Progenitor cell of endocrine pancreas (in vitro differentiated cells): ENCODE measurements at regions not wholly inside any gene's neighbourhood (a gene's known extent, or its start where the extent isn't known, plus 50 kb on each side); places are given as distances from the start of the nearest gene placed in this dataset.

ENCODE experiments used
- DNase-seq: peaks from one replicate; pipeline ENCODE4 v3.0.0; 2021; ENCODE audit warnings: low spot score; ENCODE audit not compliant: unreplicated experiment
- H3K27ac Mint-ChIP-seq: 2 replicates; pipeline ENCODE4 v1.8.0; 2021; ENCODE audit warnings: mild to moderate bottlenecking, moderate library complexity, mixed read lengths
- H3K27me3 Mint-ChIP-seq: 2 replicates; pipeline ENCODE4 v1.8.0; 2021; ENCODE audit warnings: mixed read lengths
- H3K36me3 Mint-ChIP-seq: 2 replicates; pipeline ENCODE4 v1.8.0; 2022; ENCODE audit warnings: mixed read lengths; ENCODE audit not compliant: insufficient read depth
- H3K4me1 Mint-ChIP-seq: 2 replicates; pipeline ENCODE4 v1.8.0; 2021; ENCODE audit warnings: low read depth, mixed read lengths
- H3K4me3 Mint-ChIP-seq: 2 replicates; pipeline ENCODE4 v1.8.0; 2021; ENCODE audit warnings: low read depth, mild to moderate bottlenecking, moderate library complexity, mixed read lengths
- H3K9me3 Mint-ChIP-seq: 2 replicates; pipeline ENCODE4 v1.8.0; 2021; ENCODE audit warnings: low read depth, mixed read lengths
- TF ChIP-seq, protein P1 (sequence below): fragments of 200-600 bp; sonication (generic); IDR thresholded peaks from one replicate; pipeline ENCODE4 v1.5.0; 2021; ENCODE audit warnings: antibody characterized with exemption, mild to moderate bottlenecking; ENCODE audit not compliant: unreplicated experiment

GRCh38 chr10:109426987-109427386 is 496.3 kb downstream of the XPNPEP1 start:
- Mint-ChIP-seq H3K36me3 (no peaks in the 10 kb centered on the region), H3K4me1 (peaks cover 2% of the 10 kb centered on the region), H3K9me3 (no peaks in the 10 kb centered on the region), H3K27ac (no peak overlapping the region), H3K4me3 (no peak overlapping the region), H3K27me3 (no peaks in the 10 kb centered on the region)
- TF ChIP-seq, protein P1, sequence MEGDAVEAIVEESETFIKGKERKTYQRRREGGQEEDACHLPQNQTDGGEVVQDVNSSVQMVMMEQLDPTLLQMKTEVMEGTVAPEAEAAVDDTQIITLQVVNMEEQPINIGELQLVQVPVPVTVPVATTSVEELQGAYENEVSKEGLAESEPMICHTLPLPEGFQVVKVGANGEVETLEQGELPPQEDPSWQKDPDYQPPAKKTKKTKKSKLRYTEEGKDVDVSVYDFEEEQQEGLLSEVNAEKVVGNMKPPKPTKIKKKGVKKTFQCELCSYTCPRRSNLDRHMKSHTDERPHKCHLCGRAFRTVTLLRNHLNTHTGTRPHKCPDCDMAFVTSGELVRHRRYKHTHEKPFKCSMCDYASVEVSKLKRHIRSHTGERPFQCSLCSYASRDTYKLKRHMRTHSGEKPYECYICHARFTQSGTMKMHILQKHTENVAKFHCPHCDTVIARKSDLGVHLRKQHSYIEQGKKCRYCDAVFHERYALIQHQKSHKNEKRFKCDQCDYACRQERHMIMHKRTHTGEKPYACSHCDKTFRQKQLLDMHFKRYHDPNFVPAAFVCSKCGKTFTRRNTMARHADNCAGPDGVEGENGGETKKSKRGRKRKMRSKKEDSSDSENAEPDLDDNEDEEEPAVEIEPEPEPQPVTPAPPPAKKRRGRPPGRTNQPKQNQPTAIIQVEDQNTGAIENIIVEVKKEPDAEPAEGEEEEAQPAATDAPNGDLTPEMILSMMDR, result no peak
- no peak for DNase-seq

DNA sequence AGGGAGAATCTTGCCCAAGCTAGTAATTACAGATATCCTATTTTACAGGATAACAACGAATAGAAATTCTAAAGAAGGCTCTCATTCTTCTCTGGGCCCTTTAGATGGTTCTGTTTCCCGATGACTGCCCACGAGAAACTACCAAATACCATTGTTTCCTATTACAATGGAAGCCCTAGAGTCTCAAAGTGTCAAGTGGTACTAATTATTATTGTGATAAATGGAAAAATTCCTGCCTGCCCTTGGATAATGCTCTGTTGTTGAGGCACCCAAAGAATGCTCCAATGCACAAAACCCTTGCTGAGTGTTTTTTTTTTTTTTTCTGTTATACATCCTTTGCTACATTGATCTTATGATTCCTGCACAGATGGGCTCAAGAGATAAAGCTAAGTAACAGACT is 504.5 kb downstream of the XPNPEP1 start:
- no peak for DNase-seq
- H3K27ac Mint-ChIP-seq, result no peak overlapping the region
- no peaks in the 10 kb centered on the region for H3K36me3 Mint-ChIP-seq

GRCh38 chr10:109417803-109418202 is 505.5 kb downstream of the XPNPEP1 start:
- no peaks in the 10 kb centered on the region for H3K36me3 Mint-ChIP-seq
- H3K27ac Mint-ChIP-seq, result no peak overlapping the region
- DNase-seq, result no peak
- TF ChIP-seq, protein P1, result no peak
- no peaks in the 10 kb centered on the region for H3K4me1 Mint-ChIP-seq
- no peaks in the 10 kb centered on the region for H3K27me3 Mint-ChIP-seq
- H3K9me3 Mint-ChIP-seq, result no peaks in the 10 kb centered on the region
- H3K4me3 Mint-ChIP-seq, result no peak overlapping the region

More for the DNA sequence above, 504.5 kb downstream of the XPNPEP1 start:
- H3K27me3 Mint-ChIP-seq, result no peaks in the 10 kb centered on the region
- H3K4me3 Mint-ChIP-seq, result no peak overlapping the region
- no peaks in the 10 kb centered on the region for H3K9me3 Mint-ChIP-seq
- TF ChIP-seq, protein P1, result no peak
- no peaks in the 10 kb centered on the region for H3K4me1 Mint-ChIP-seq

GRCh38 chr10:109412353-109412752 is 511.0 kb downstream of the XPNPEP1 start:
- Mint-ChIP-seq H3K27ac (no peak overlapping the region), H3K4me3 (no peak overlapping the region), H3K9me3 (no peaks in the 10 kb centered on the region), H3K27me3 (no peaks in the 10 kb centered on the region), H3K36me3 (no peaks in the 10 kb centered on the region), H3K4me1 (no peaks in the 10 kb centered on the region)
- DNase-seq, result no peak
- TF ChIP-seq, protein P1, result no peak

DNA sequence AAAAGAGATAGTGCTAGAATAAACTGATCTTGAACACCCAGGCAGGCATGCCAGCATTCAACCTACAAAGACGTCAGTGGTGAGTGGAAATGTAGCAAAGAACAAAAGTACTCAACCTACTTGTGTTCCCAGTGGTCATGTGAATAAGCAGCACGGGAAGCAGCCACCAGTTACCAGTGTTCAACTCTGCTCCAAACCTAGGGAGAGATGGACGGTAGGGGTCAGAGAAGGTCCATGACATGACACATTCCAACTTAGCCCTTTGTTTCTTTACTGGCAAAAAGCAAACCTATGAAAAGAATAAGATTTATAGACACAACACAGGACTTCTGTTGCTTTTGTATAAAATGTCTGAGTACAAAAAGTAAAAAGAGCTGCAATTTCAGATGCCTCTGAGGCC is 511.4 kb downstream of the XPNPEP1 start:
- no peak for DNase-seq
- H3K36me3 Mint-ChIP-seq, result no peaks in the 10 kb centered on the region
- TF ChIP-seq, protein P1, result no peak
- H3K4me3 Mint-ChIP-seq, result no peak overlapping the region
- no peak overlapping the region for H3K27ac Mint-ChIP-seq
- H3K9me3 Mint-ChIP-seq, result no peaks in the 10 kb centered on the region
- H3K4me1 Mint-ChIP-seq, result no peaks in the 10 kb centered on the region
- no peaks in the 10 kb centered on the region for H3K27me3 Mint-ChIP-seq
